Right atrium auricular region (tissue), 2 donors: ENCODE measurements at regions not wholly inside any gene's neighbourhood (a gene's known extent, or its start where the extent isn't known, plus 50 kb on each side); places are given as distances from the start of the nearest gene placed in this dataset.

ENCODE experiments used
- DNase-seq: peaks from one replicate; pipeline ENCODE4 v3.0.0-alpha.2; 2019; ENCODE audit warnings: low spot score
- H3K27ac ChIP-seq, 2 donors: fragments of 200-600 bp; sonication (generic); 1 replicate in 1 of 2; 2 replicates in 1 of 2; pipeline ENCODE4 v1.5.1; 2016 to 2019
- H3K27me3 ChIP-seq, 2 donors: fragments of 200-600 bp; sonication (generic); one replicate each; pipeline versions ENCODE4 v1.5.1 to v1.6.0; 2017 to 2019
- H3K36me3 ChIP-seq: fragments of 200-600 bp; sonication (generic); one replicate; pipeline ENCODE4 v1.5.1; 2016
- H3K4me1 ChIP-seq, 2 donors: fragments of 200-600 bp; sonication (generic); one replicate each; pipeline versions ENCODE4 v1.5.1 to v1.6.0; 2017 to 2019
- H3K4me3 ChIP-seq, 2 donors: fragments of 200-600 bp; sonication (generic); 1 replicate in 1 of 2; 2 replicates in 1 of 2; pipeline ENCODE4 v1.5.1; 2017 to 2019; ENCODE audit warnings: mild to moderate bottlenecking in 1 of 2, moderate library complexity in 1 of 2
- H3K9me3 ChIP-seq, 2 donors: fragments of 200-600 bp; sonication (generic); one replicate each; pipeline ENCODE4 v1.5.1; 2019
- CTCF ChIP-seq, 2 donors: fragments of 200-600 bp; sonication (generic); IDR thresholded peaks; one replicate each; pipeline ENCODE4 v1.5.1; 2019; ENCODE audit warnings: antibody characterized with exemption in 2 of 2

GRCh38 chr11:115103921-115104320 lies 400.3 kb downstream of the CADM1 start:
- Histone ChIP-seq H3K27ac (no peak overlapping the region), H3K4me1 (no peaks in the 10 kb centered on the region), H3K27me3 (no peaks in the 10 kb centered on the region), H3K36me3 (no peaks in the 10 kb centered on the region), H3K4me3 (no peak overlapping the region), H3K9me3 (no peaks in the 10 kb centered on the region)
- no peak for TF ChIP-seq CTCF (IDR thresholded peaks at IDR 0.05)
- DNase-seq: no peak

GRCh38 chr11:115104851-115105453 lies 399.3 kb downstream of the CADM1 start:
- Histone ChIP-seq H3K4me1 (no peaks in the 10 kb centered on the region), H3K9me3 (no peaks in the 10 kb centered on the region), H3K27me3 (no peaks in the 10 kb centered on the region), H3K27ac (no peak overlapping the region), H3K4me3 (no peak overlapping the region), H3K36me3 (no peaks in the 10 kb centered on the region)
- DNase-seq: no peak
- TF ChIP-seq CTCF (IDR thresholded peaks at IDR 0.05): no peak

GRCh38 chr11:115111066-115111465 lies 393.1 kb downstream of the CADM1 start:
- TF ChIP-seq CTCF (IDR thresholded peaks at IDR 0.05): no peak
- no peaks in the 10 kb centered on the region for H3K9me3 ChIP-seq
- H3K36me3 ChIP-seq: no peaks in the 10 kb centered on the region
- H3K4me3 ChIP-seq: no peak overlapping the region
- H3K4me1 ChIP-seq: no peaks in the 10 kb centered on the region
- no peaks in the 10 kb centered on the region for H3K27me3 ChIP-seq
- DNase-seq: no peak
- no peak overlapping the region for H3K27ac ChIP-seq

- no peaks in the 10 kb centered on the region for H3K4me1 ChIP-seq
- no peak overlapping the region for H3K27ac ChIP-seq
- no peaks in the 10 kb centered on the region for H3K36me3 ChIP-seq
- DNase-seq: no peak
- no peaks in the 10 kb centered on the region for H3K9me3 ChIP-seq
- TF ChIP-seq CTCF (IDR thresholded peaks at IDR 0.05): no peak
- H3K27me3 ChIP-seq: no peaks in the 10 kb centered on the region
- H3K4me3 ChIP-seq: no peak overlapping the region
These were observed 391.5 kb downstream of the CADM1 start for GRCh38 chr11:115112754-115113153.

GRCh38 chr11:115117956-115118493 lies 386.2 kb downstream of the CADM1 start:
- Histone ChIP-seq H3K27ac (no peak overlapping the region), H3K4me3 (no peak overlapping the region), H3K36me3 (no peaks in the 10 kb centered on the region), H3K9me3 (no peaks in the 10 kb centered on the region), H3K27me3 (no peaks in the 10 kb centered on the region), H3K4me1 (no peaks in the 10 kb centered on the region)
- no peak for DNase-seq
- TF ChIP-seq CTCF (IDR thresholded peaks at IDR 0.05): no peak

GRCh38 chr11:115119146-115119545 lies 385.1 kb downstream of the CADM1 start:
- no peak for DNase-seq
- Histone ChIP-seq H3K9me3 (no peaks in the 10 kb centered on the region), H3K36me3 (no peaks in the 10 kb centered on the region), H3K27ac (no peak overlapping the region), H3K27me3 (no peaks in the 10 kb centered on the region), H3K4me3 (no peak overlapping the region), H3K4me1 (no peaks in the 10 kb centered on the region)
- no peak for TF ChIP-seq CTCF (IDR thresholded peaks at IDR 0.05)
